ENCODE measurements at regions not wholly inside any gene's neighbourhood (a gene's known extent, or its start where the extent isn't known, plus 50 kb on each side); places are given as distances from the start of the nearest gene placed in this dataset.

DNA sequence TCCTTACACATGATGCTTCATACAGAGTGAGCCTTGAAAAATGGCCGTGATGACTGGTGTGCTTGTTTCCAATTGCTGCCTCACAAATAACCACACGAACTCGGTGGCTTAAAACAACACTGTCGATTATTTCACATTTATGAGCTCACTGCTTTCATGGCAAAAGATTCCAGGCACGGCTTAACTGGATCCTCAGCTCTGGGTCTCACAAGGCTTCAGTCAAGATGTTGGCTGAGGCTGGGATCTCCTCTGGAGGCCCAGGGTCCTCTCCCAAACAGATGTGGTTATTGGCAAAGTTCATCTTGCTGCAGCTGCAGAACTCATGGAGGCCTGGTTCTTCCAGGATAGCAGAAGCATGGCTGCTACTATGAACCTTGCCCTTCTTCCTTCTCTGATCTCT, 144.6 kb downstream of the TFAP2C start:
- CTCF ChIA-PET: no interaction called here
- no peaks in the 10 kb centered on the region for H3K9me2 ChIP-seq (ENCODE audit: insufficient read depth)
- no peak overlapping the region for H3K9ac ChIP-seq (ENCODE audit: low read length)
- no peaks in the 10 kb centered on the region for H3K79me2 ChIP-seq (ENCODE audit: insufficient read depth, low read length)
- BruUV-seq (replicated peaks): no TSS peak
- H3K36me3 ChIP-seq (ENCODE audit: control insufficient read depth in 1 of 2, insufficient read depth in 2 of 2, low read length in 2 of 2): no peaks in the 10 kb centered on the region
- H3K4me2 ChIP-seq (ENCODE audit: low read length): no peak overlapping the region
- DNase-seq (ENCODE audit: low read depth, low spot score): no peak
- POLR2A ChIA-PET: no interaction called here
- no peaks in the 10 kb centered on the region for H3K9me3 ChIP-seq (ENCODE audit: control insufficient read depth in 1 of 2, insufficient read depth in 1 of 2, low read depth in 1 of 2, low read length in 2 of 2)
- ATAC-seq: no peak
- peaks cover 3% of the 10 kb centered on the region in 2 experiments; a peak in 2 of 4 replicates for H3K4me1 ChIP-seq (ENCODE audit: control insufficient read depth in 1 of 2, insufficient read depth in 2 of 2, low read length in 2 of 2)
- H3K27me3 ChIP-seq (ENCODE audit: insufficient read depth, low read length): no peaks in the 10 kb centered on the region
- H2AFZ ChIP-seq (ENCODE audit: low read depth, low read length, poor library complexity, severe bottlenecking): no peak overlapping the region
- no peak overlapping the region for H3K27ac ChIP-seq (ENCODE audit: low read depth, low read length)
- intact Hi-C loops (cut with micrococcal nuclease): no loop called here
- RAD21 ChIA-PET (ENCODE audit: low non-redundant PET in 1 of 2, low total read pairs in 2 of 2, uncharacterized antibody in 2 of 2, unreplicated experiment in 2 of 2): no interaction called here
- no peak overlapping the region for H3K4me3 ChIP-seq (replicated peaks in 1 of 2; ENCODE audit: low read depth in 1 of 2, low read length in 2 of 2)
- no peaks in the 10 kb centered on the region for H4K20me1 ChIP-seq (ENCODE audit: insufficient read depth)
- TF ChIP-seq RAD21 (IDR thresholded peaks at IDR 0.05; ENCODE audit: low read depth) (no peak), EZH2phosphoT487 (IDR thresholded peaks at IDR 0.05; ENCODE audit: borderline replicate concordance) (no peak), POLR2AphosphoS5 (IDR thresholded peaks at IDR 0.05; ENCODE audit: low read depth, low read length) (no peak), EZH2 (IDR thresholded peaks at IDR 0.05) (no peak), SRF (IDR thresholded peaks at IDR 0.05; ENCODE audit: low read depth) (no peak), TCF7L2 (IDR thresholded peaks at IDR 0.05; ENCODE audit: borderline replicate concordance, extremely low read depth, insufficient read depth, insufficient read length) (no peak), ZFX (IDR thresholded peaks at IDR 0.05) (no peak), ELF1 (IDR thresholded peaks at IDR 0.05; ENCODE audit: borderline replicate concordance, low read depth) (no peak)
- TF ChIP-seq, protein P1, sequence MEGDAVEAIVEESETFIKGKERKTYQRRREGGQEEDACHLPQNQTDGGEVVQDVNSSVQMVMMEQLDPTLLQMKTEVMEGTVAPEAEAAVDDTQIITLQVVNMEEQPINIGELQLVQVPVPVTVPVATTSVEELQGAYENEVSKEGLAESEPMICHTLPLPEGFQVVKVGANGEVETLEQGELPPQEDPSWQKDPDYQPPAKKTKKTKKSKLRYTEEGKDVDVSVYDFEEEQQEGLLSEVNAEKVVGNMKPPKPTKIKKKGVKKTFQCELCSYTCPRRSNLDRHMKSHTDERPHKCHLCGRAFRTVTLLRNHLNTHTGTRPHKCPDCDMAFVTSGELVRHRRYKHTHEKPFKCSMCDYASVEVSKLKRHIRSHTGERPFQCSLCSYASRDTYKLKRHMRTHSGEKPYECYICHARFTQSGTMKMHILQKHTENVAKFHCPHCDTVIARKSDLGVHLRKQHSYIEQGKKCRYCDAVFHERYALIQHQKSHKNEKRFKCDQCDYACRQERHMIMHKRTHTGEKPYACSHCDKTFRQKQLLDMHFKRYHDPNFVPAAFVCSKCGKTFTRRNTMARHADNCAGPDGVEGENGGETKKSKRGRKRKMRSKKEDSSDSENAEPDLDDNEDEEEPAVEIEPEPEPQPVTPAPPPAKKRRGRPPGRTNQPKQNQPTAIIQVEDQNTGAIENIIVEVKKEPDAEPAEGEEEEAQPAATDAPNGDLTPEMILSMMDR (IDR thresholded peaks at IDR 0.05 in 2 of 3, conservative IDR thresholded peaks at IDR 0.05 in 1 of 3; ENCODE audit: borderline replicate concordance in 1 of 3, insufficient read depth in 1 of 3, low read depth in 2 of 3, low read length in 2 of 3): no peak
- TF ChIP-seq, protein P2, sequence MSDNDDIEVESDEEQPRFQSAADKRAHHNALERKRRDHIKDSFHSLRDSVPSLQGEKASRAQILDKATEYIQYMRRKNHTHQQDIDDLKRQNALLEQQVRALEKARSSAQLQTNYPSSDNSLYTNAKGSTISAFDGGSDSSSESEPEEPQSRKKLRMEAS (IDR thresholded peaks at IDR 0.05): no peak
- TF ChIP-seq, protein P3, sequence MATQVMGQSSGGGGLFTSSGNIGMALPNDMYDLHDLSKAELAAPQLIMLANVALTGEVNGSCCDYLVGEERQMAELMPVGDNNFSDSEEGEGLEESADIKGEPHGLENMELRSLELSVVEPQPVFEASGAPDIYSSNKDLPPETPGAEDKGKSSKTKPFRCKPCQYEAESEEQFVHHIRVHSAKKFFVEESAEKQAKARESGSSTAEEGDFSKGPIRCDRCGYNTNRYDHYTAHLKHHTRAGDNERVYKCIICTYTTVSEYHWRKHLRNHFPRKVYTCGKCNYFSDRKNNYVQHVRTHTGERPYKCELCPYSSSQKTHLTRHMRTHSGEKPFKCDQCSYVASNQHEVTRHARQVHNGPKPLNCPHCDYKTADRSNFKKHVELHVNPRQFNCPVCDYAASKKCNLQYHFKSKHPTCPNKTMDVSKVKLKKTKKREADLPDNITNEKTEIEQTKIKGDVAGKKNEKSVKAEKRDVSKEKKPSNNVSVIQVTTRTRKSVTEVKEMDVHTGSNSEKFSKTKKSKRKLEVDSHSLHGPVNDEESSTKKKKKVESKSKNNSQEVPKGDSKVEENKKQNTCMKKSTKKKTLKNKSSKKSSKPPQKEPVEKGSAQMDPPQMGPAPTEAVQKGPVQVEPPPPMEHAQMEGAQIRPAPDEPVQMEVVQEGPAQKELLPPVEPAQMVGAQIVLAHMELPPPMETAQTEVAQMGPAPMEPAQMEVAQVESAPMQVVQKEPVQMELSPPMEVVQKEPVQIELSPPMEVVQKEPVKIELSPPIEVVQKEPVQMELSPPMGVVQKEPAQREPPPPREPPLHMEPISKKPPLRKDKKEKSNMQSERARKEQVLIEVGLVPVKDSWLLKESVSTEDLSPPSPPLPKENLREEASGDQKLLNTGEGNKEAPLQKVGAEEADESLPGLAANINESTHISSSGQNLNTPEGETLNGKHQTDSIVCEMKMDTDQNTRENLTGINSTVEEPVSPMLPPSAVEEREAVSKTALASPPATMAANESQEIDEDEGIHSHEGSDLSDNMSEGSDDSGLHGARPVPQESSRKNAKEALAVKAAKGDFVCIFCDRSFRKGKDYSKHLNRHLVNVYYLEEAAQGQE (IDR thresholded peaks at IDR 0.05; ENCODE audit: low read depth): no peak
